SHP77 treated with DMSO at 0.1 percent for 48 hours (cell line): ENCODE measurements at regions not wholly inside any gene's neighbourhood (a gene's known extent, or its start where the extent isn't known, plus 50 kb on each side); places are given as distances from the start of the nearest gene placed in this dataset.

ENCODE experiments used
- DNase-seq: peaks from one replicate; lab custom pipeline; 2025; lab: John Stamatoyannopoulos, UW

GRCh38 chr4:157961229-157961990, 211.4 kb downstream of the GASK1B start:
- no peak for DNase-seq

- no peak for DNase-seq
These were observed 214.9 kb downstream of the GASK1B start for GRCh38 chr4:157957905-157958304.

GRCh38 chr4:157942017-157942416, 230.8 kb downstream of the GASK1B start:
- DNase-seq = no peak

GRCh38 chr4:157934151-157934550, 238.7 kb downstream of the GASK1B start:
- DNase-seq = no peak

GRCh38 chr4:157932936-157933335, 239.9 kb downstream of the GASK1B start:
- DNase-seq = no peak

- no peak for DNase-seq
These were observed 243.3 kb downstream of the GASK1B start for GRCh38 chr4:157929486-157929885.

GRCh38 chr4:157918036-157918832, 254.6 kb downstream of the GASK1B start:
- no peak for DNase-seq

GRCh38 chr4:157912212-157912611, 260.6 kb downstream of the GASK1B start:
- no peak for DNase-seq

GRCh38 chr4:157911662-157912061, 261.2 kb downstream of the GASK1B start:
- DNase-seq = no peak

GRCh38 chr4:157908691-157909090, 264.1 kb downstream of the GASK1B start:
- no peak for DNase-seq

GRCh38 chr4:157908031-157908430, 264.8 kb downstream of the GASK1B start:
- no peak for DNase-seq

GRCh38 chr4:157907226-157907946, 265.4 kb downstream of the GASK1B start:
- no peak for DNase-seq

GRCh38 chr4:157898836-157899605, 273.8 kb downstream of the GASK1B start:
- DNase-seq = no peak

- DNase-seq = no peak
These were observed 274.9 kb downstream of the GASK1B start for GRCh38 chr4:157897855-157898370.

- DNase-seq = no peak
These were observed 276.1 kb downstream of the GASK1B start for GRCh38 chr4:157896726-157897125.

- DNase-seq = no peak
These were observed 277.6 kb downstream of the GASK1B start for GRCh38 chr4:157895205-157895604.

GRCh38 chr4:157889788-157890187, 283.0 kb downstream of the GASK1B start:
- DNase-seq = no peak

- DNase-seq = no peak
These were observed 284.5 kb downstream of the GASK1B start for GRCh38 chr4:157888281-157888680.

- DNase-seq = no peak
These were observed 285.5 kb downstream of the GASK1B start for GRCh38 chr4:157887316-157887715.

GRCh38 chr4:157886645-157887044, 286.2 kb downstream of the GASK1B start:
- DNase-seq = no peak

GRCh38 chr4:157885811-157886210, 287.0 kb downstream of the GASK1B start:
- no peak for DNase-seq

GRCh38 chr4:157882901-157883300, 289.9 kb downstream of the GASK1B start:
- no peak for DNase-seq
